Endothelial cell of umbilical vein (primary cell): ENCODE measurements at regions not wholly inside any gene's neighbourhood (a gene's known extent, or its start where the extent isn't known, plus 50 kb on each side); places are given as distances from the start of the nearest gene placed in this dataset.

Experiments used
- BruUV-seq: library from RNA; stranded (reverse); fragments of 400-500 nt; replicated peaks from 2 replicates; lab custom pipeline; 2021; lab: Mats Ljungman, UMichigan
- CTCF ChIA-PET: fragments of 300-600, 350-600 bp; sonication (Branson Sonifier 250); formaldehyde crosslinking; loops from one replicate; lab custom pipeline; 2021; ENCODE audit warnings: antibody characterized with exemption, inconsistent platforms; lab: Charles Lee
- POLR2A ChIA-PET: fragments of 300-600, 350-600 bp; sonication (Branson Sonifier 250); formaldehyde crosslinking; loops from one replicate; lab custom pipeline; 2021; ENCODE audit warnings: antibody characterized with exemption, inconsistent platforms; lab: Charles Lee
- DNase-seq: peaks from one replicate; pipeline ENCODE4 v3.0.0-alpha.2; 2011; ENCODE audit warnings: low read depth, low spot score
- FAIRE-seq: peaks from 2 replicates; lab custom pipeline; 2011; peaks lifted over from hg19 to GRCh38; lab: Jason Lieb, UNC
- H2AFZ ChIP-seq: 2 replicates; pipeline ENCODE4 v1.6.0; 2012; ENCODE audit warnings: low read depth, low read length, control low read depth, inconsistent platforms
- H3K27ac ChIP-seq: 2 replicates; pipeline ENCODE4 v1.5.1; 2011; ENCODE audit warnings: low read depth, mild to moderate bottlenecking, control low read depth, low read length, moderate library complexity; ENCODE audit not compliant: insufficient read depth
- H3K27me3 ChIP-seq, 2 experiments: 2 replicates each; pipeline versions ENCODE4 v1.6.0 to v1.6.1; 2011; ENCODE audit warnings: low read length in 2 of 2, mixed read lengths in 1 of 2; ENCODE audit not compliant: control insufficient read depth in 2 of 2, insufficient read depth in 2 of 2
- H3K36me3 ChIP-seq, 2 experiments: 2 replicates in 1 of 2; 3 replicates in 1 of 2; pipeline ENCODE4 v1.5.1; 2011; ENCODE audit warnings: low read length in 2 of 2, mild to moderate bottlenecking in 1 of 2, moderate library complexity in 1 of 2; ENCODE audit not compliant: control insufficient read depth in 2 of 2, insufficient read depth in 2 of 2; ENCODE audit errors: extremely low read depth in 1 of 2
- H3K4me1 ChIP-seq: 3 replicates; pipeline ENCODE4 v1.5.1; 2011; ENCODE audit warnings: mild to moderate bottlenecking, low read length; ENCODE audit not compliant: control insufficient read depth, insufficient read depth; ENCODE audit errors: extremely low read depth
- H3K4me2 ChIP-seq: 2 replicates; pipeline ENCODE4 v1.6.1; 2011; ENCODE audit warnings: low read length, control low read depth, mixed read lengths; ENCODE audit not compliant: insufficient read depth
- H3K4me3 ChIP-seq, 3 experiments: fragments of 200-600 bp in 1 of 3; sonication (generic), shearing (Covaris generic) in 1 of 3; replicated peaks in 1 of 3; 2 replicates each; pipeline ENCODE4 v1.5.1; 2011 to 2016; ENCODE audit warnings: control low read depth in 3 of 3, low read length in 3 of 3, mild to moderate bottlenecking in 2 of 3, inconsistent platforms in 1 of 3, low read depth in 1 of 3, moderate library complexity in 1 of 3; ENCODE audit not compliant: insufficient read depth in 1 of 3
- H3K79me2 ChIP-seq: 2 replicates; pipeline ENCODE4 v1.6.0; 2012; ENCODE audit warnings: low read length, inconsistent platforms; ENCODE audit not compliant: control insufficient read depth, insufficient read depth
- H3K9ac ChIP-seq: replicated peaks from 2 replicates; pipeline ENCODE3; 2011; ENCODE audit warnings: low read length, control low read depth; ENCODE audit not compliant: insufficient read depth; ENCODE audit errors: extremely low read depth
- H3K9me1 ChIP-seq: replicated peaks from 3 replicates; pipeline ENCODE4 v1.6.0; 2011; ENCODE audit warnings: mild to moderate bottlenecking, low read length; ENCODE audit not compliant: control insufficient read depth, insufficient read depth; ENCODE audit errors: extremely low read depth
- H3K9me3 ChIP-seq: replicated peaks from 2 replicates; pipeline ENCODE4 v1.5.1; 2012; ENCODE audit warnings: low read length, inconsistent platforms; ENCODE audit not compliant: control insufficient read depth, insufficient read depth
- H4K20me1 ChIP-seq: replicated peaks from 2 replicates; pipeline ENCODE3; 2011; ENCODE audit warnings: mild to moderate bottlenecking, low read length; ENCODE audit not compliant: control insufficient read depth, insufficient read depth; ENCODE audit errors: extremely low read depth
- EZH2 ChIP-seq: IDR thresholded peaks from 2 replicates; pipeline ENCODE4 v1.6.1; 2012; ENCODE audit warnings: borderline replicate concordance, low read depth, mild to moderate bottlenecking, moderate library complexity, low read length, inconsistent platforms; ENCODE audit not compliant: severe bottlenecking
- FOS ChIP-seq: IDR thresholded peaks from 2 replicates; pipeline ENCODE4 v1.6.1; 2011; ENCODE audit warnings: mild to moderate bottlenecking, low read length, moderate library complexity, borderline replicate concordance; ENCODE audit not compliant: insufficient read depth
- GATA2 ChIP-seq: IDR thresholded peaks from 2 replicates; pipeline ENCODE4 v1.7.0; 2011; ENCODE audit warnings: low read depth, mild to moderate bottlenecking, moderate library complexity, mixed read lengths, low read length; ENCODE audit not compliant: insufficient read length, insufficient read depth
- JUN ChIP-seq: IDR thresholded peaks from 2 replicates; pipeline ENCODE4 v1.6.1; 2011; ENCODE audit warnings: borderline replicate concordance, low read depth; ENCODE audit not compliant: insufficient read length, insufficient read depth
- MYC ChIP-seq: IDR thresholded peaks from one replicate; pipeline ENCODE4 v1.6.1; 2011; ENCODE audit warnings: mild to moderate bottlenecking, low read depth, low read length
- POLR2A ChIP-seq: IDR thresholded peaks from 2 replicates; pipeline ENCODE4 v1.6.1; 2012; ENCODE audit warnings: low read depth, mild to moderate bottlenecking, control low read depth, low read length
- POLR2AphosphoS5 ChIP-seq: IDR thresholded peaks from 2 replicates; pipeline ENCODE4 v1.6.1; 2012; ENCODE audit warnings: low read depth, mild to moderate bottlenecking, control low read depth, low read length, moderate library complexity; ENCODE audit not compliant: insufficient read depth
- dilution Hi-C: fragments of 300-500 bp; cut with MboI; formaldehyde crosslinking; loops from one replicate; pipeline ENCODE4 v1.15.0; 2019; ENCODE audit warnings: low sequenced_read_pairs; ENCODE audit not compliant: extremely low pct_ligation_motif_present
- intact Hi-C: fragments of 100-400 bp; cut with micrococcal nuclease; formaldehyde crosslinking; loops from one replicate; pipeline ENCODE4 v1.10.0; 2022
- TF ChIP-seq, protein P1 (sequence below): IDR thresholded peaks from 2 replicates; pipeline ENCODE4 v1.6.1; 2011; ENCODE audit not compliant: insufficient read depth, insufficient read length
- TF ChIP-seq, protein P2 (sequence below), 2 donors: IDR thresholded peaks; 1 replicate in 1 of 2; 2 replicates in 1 of 2; pipeline ENCODE4 v1.5.1; 2011; ENCODE audit warnings: low read length in 2 of 2, mild to moderate bottlenecking in 2 of 2, moderate library complexity in 2 of 2, control low read depth in 1 of 2, inconsistent platforms in 1 of 2, low read depth in 1 of 2; ENCODE audit not compliant: insufficient read depth in 1 of 2; ENCODE audit errors: extremely low read depth in 1 of 2

DNA sequence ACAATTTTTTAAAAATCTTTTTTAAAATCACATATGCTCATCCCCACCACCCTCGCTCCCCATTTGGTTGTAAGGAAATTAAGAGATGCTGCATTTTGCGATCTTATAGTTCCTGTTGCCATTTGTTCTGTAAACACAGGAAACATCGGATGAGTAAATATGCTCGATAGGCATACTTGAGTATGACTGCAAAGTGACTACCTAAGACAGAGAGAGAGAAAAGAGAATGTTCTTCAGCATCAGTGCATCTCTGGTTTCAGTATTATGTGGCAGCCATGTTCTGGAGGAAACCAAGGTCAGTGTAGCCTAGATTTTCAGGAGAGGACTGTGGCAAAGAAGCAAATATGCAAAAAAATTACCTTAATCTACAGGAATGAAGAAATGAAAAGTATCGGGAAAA lies 265.5 kb upstream of the FMN2 start:
- Histone ChIP-seq H3K4me3 (no peak overlapping the region), H3K9me1 (no peaks in the 10 kb centered on the region), H3K4me1 (no peaks in the 10 kb centered on the region), H3K4me2 (no peak overlapping the region), H4K20me1 (no peaks in the 10 kb centered on the region), H3K36me3 (no peaks in the 10 kb centered on the region), H3K9me3 (no peaks in the 10 kb centered on the region), H3K9ac (no peak overlapping the region), H3K27ac (no peak overlapping the region), H3K27me3 (no peaks in the 10 kb centered on the region), H2AFZ (no peak overlapping the region), H3K79me2 (no peaks in the 10 kb centered on the region)
- FAIRE-seq (no peak), DNase-seq (no peak)
- no peak for TF ChIP-seq MYC
- TF ChIP-seq FOS: no peak
- TF ChIP-seq, protein P1, sequence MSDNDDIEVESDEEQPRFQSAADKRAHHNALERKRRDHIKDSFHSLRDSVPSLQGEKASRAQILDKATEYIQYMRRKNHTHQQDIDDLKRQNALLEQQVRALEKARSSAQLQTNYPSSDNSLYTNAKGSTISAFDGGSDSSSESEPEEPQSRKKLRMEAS: no peak
- TF ChIP-seq POLR2A: no peak
- no peak for TF ChIP-seq JUN
- no peak for TF ChIP-seq POLR2AphosphoS5
- no peak for TF ChIP-seq EZH2
- TF ChIP-seq, protein P2, sequence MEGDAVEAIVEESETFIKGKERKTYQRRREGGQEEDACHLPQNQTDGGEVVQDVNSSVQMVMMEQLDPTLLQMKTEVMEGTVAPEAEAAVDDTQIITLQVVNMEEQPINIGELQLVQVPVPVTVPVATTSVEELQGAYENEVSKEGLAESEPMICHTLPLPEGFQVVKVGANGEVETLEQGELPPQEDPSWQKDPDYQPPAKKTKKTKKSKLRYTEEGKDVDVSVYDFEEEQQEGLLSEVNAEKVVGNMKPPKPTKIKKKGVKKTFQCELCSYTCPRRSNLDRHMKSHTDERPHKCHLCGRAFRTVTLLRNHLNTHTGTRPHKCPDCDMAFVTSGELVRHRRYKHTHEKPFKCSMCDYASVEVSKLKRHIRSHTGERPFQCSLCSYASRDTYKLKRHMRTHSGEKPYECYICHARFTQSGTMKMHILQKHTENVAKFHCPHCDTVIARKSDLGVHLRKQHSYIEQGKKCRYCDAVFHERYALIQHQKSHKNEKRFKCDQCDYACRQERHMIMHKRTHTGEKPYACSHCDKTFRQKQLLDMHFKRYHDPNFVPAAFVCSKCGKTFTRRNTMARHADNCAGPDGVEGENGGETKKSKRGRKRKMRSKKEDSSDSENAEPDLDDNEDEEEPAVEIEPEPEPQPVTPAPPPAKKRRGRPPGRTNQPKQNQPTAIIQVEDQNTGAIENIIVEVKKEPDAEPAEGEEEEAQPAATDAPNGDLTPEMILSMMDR (IDR thresholded peaks at IDR 0.05; ENCODE audit: extremely low read depth in 1 of 2, insufficient read depth in 1 of 2, low read depth in 1 of 2, low read length in 2 of 2): no peak
- TF ChIP-seq GATA2: no peak
- BruUV-seq: no TSS peak
- POLR2A ChIA-PET: no interaction called here
- dilution Hi-C loops: no loop called here
- CTCF ChIA-PET: no interaction called here
- intact Hi-C loops: no loop called here
